C4-2B (cell line): ENCODE measurements at regions not wholly inside any gene's neighbourhood (a gene's known extent, or its start where the extent isn't known, plus 50 kb on each side); places are given as distances from the start of the nearest gene placed in this dataset.

Experiments used
- CTCF ChIP-seq: fragments of 450-650 bp; conservative IDR thresholded peaks from 2 replicates; pipeline ENCODE4 v1.5.1; 2017; ENCODE audit warnings: mild to moderate bottlenecking
- ZFX ChIP-seq: fragments of 450-650 bp; IDR thresholded peaks from 2 replicates; pipeline ENCODE4 v1.6.1; 2017

DNA sequence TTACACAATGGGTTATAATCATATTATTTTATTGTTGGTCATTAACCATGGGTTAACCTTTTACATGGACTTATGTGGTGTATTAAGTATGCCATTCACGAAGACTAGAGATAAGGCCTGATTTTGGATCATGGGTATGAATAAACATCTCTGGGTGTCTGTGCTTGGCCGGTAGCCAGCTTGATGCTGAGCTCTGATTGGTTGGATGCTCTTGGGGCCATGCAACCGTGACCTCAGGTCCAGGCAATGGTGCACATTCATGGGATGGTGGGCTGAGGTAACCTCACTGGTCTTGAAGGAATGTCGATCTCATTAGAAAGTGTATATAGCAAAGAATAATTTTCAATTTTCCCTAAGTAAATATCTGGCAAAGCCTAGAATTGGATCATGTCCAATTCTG is 158.2 kb upstream of the IL12B start:
- TF ChIP-seq CTCF: no peak
- TF ChIP-seq ZFX: no peak
